CD14-positive monocyte (primary cell): ENCODE measurements at regions not wholly inside any gene's neighbourhood (a gene's known extent, or its start where the extent isn't known, plus 50 kb on each side); places are given as distances from the start of the nearest gene placed in this dataset.

Experiments used
- DNase-seq, 3 donors: peaks; one replicate each; pipeline ENCODE4 v3.0.0-alpha.2; 2011 to 2022
- H2AFZ ChIP-seq: 2 replicates; pipeline ENCODE4 v1.6.0; 2012; ENCODE audit warnings: mild to moderate bottlenecking, low read depth, low read length, inconsistent platforms; ENCODE audit not compliant: insufficient read depth, poor library complexity, severe bottlenecking
- H3K27ac ChIP-seq, 2 donors: 1 replicate in 1 of 2; 2 replicates in 1 of 2; pipeline ENCODE4 v1.5.1; 2012 to 2013; ENCODE audit warnings: low read length in 2 of 2, control low read depth in 1 of 2, inconsistent platforms in 1 of 2, low read depth in 1 of 2, mild to moderate bottlenecking in 1 of 2
- H3K27me3 ChIP-seq, 2 donors: one replicate each; pipeline versions ENCODE4 v1.6.0 to v1.6.1; 2011 to 2013; ENCODE audit warnings: low read length in 2 of 2; ENCODE audit not compliant: control insufficient read depth in 2 of 2, insufficient read depth in 2 of 2
- H3K36me3 ChIP-seq, 2 donors: replicated peaks in 1 of 2; 1 replicate in 1 of 2; 2 replicates in 1 of 2; pipeline versions ENCODE4 v1.5.1 to v1.6.1; 2012 to 2013; ENCODE audit warnings: low read length in 2 of 2, control low read depth in 1 of 2, inconsistent platforms in 1 of 2, mild to moderate bottlenecking in 1 of 2; ENCODE audit not compliant: insufficient read depth in 2 of 2, control insufficient read depth in 1 of 2
- H3K4me1 ChIP-seq, 2 donors: 1 replicate in 1 of 2; 2 replicates in 1 of 2; pipeline versions ENCODE4 v1.5.1 to v1.6.1; 2012 to 2013; ENCODE audit warnings: low read length in 2 of 2, control low read depth in 1 of 2, inconsistent platforms in 1 of 2, mild to moderate bottlenecking in 1 of 2, moderate library complexity in 1 of 2; ENCODE audit not compliant: insufficient read depth in 2 of 2, control insufficient read depth in 1 of 2
- H3K4me2 ChIP-seq: replicated peaks from 2 replicates; pipeline ENCODE3; 2012; ENCODE audit warnings: low read length, moderate library complexity, mild to moderate bottlenecking; ENCODE audit not compliant: poor library complexity, severe bottlenecking; ENCODE audit errors: extremely low read depth
- H3K4me3 ChIP-seq, 3 experiments: fragments of 200-600 bp in 1 of 3; sonication (generic) in 1 of 3; replicated peaks in 1 of 3; 1 replicate in 2 of 3; 2 replicates in 1 of 3; pipeline ENCODE4 v1.5.1; 2011 to 2013; ENCODE audit warnings: low read length in 3 of 3, mild to moderate bottlenecking in 3 of 3, control low read depth in 2 of 3, low read depth in 2 of 3, inconsistent platforms in 1 of 3, moderate library complexity in 1 of 3
- H3K79me2 ChIP-seq: 2 replicates; pipeline ENCODE4 v1.6.0; 2012; ENCODE audit warnings: mild to moderate bottlenecking, control low read depth, inconsistent platforms, low read length, moderate library complexity; ENCODE audit not compliant: insufficient read depth
- H3K9ac ChIP-seq: 2 replicates; pipeline ENCODE4 v1.6.0; 2017; ENCODE audit warnings: low read length, mild to moderate bottlenecking; ENCODE audit not compliant: insufficient read depth, poor library complexity, severe bottlenecking
- H3K9me3 ChIP-seq, 2 donors: replicated peaks in 1 of 2; 1 replicate in 1 of 2; 2 replicates in 1 of 2; pipeline versions ENCODE4 v1.5.1 to v1.6.1; 2012 to 2013; ENCODE audit warnings: low read length in 2 of 2, control low read depth in 1 of 2; ENCODE audit not compliant: control insufficient read depth in 1 of 2, insufficient read depth in 1 of 2
- H4K20me1 ChIP-seq: 2 replicates; pipeline ENCODE4 v1.6.0; 2012; ENCODE audit warnings: mild to moderate bottlenecking, low read length, control low read depth, moderate library complexity; ENCODE audit not compliant: insufficient read depth
- H3K27ac Mint-ChIP-seq, 7 donors: one replicate each; pipeline ENCODE4 v1.8.0; 2020; ENCODE audit warnings: mild to moderate bottlenecking in 7 of 7, mixed read lengths in 7 of 7, moderate library complexity in 6 of 7, inconsistent platforms in 2 of 7
- H3K27me3 Mint-ChIP-seq, 3 donors: one replicate each; pipeline ENCODE4 v1.8.0; 2021 to 2022; ENCODE audit warnings: low read depth in 3 of 3, mild to moderate bottlenecking in 3 of 3, mixed read lengths in 3 of 3, moderate library complexity in 3 of 3, inconsistent platforms in 1 of 3
- H3K36me3 Mint-ChIP-seq, 2 donors: one replicate each; pipeline ENCODE4 v1.8.0; 2020; ENCODE audit warnings: mixed read lengths in 2 of 2, inconsistent platforms in 1 of 2, mild to moderate bottlenecking in 1 of 2
- H3K4me1 Mint-ChIP-seq: one replicate; pipeline ENCODE4 v1.8.0; 2020; ENCODE audit warnings: mild to moderate bottlenecking, mixed read lengths
- H3K4me3 Mint-ChIP-seq, 2 donors: one replicate each; pipeline ENCODE4 v1.8.0; 2020; ENCODE audit warnings: mild to moderate bottlenecking in 2 of 2, mixed read lengths in 2 of 2, moderate library complexity in 1 of 2
- H3K9me3 Mint-ChIP-seq, 7 donors: one replicate each; pipeline ENCODE4 v1.8.0; 2020 to 2022; ENCODE audit warnings: mixed read lengths in 7 of 7, mild to moderate bottlenecking in 6 of 7, moderate library complexity in 6 of 7, inconsistent platforms in 2 of 7
- CTCF ChIP-seq: fragments of 200-600 bp; IDR thresholded peaks from one replicate; pipeline ENCODE4 v1.8.0; 2022; ENCODE audit warnings: antibody characterized with exemption, mild to moderate bottlenecking
- WGBS: methylation state at CpG from one replicate; pipeline ENCODE4 v1.1.5; 2013; ENCODE audit warnings: missing lambda C conversion rate; ENCODE audit not compliant: insufficient coverage; 5-methylcytosine and 5-hydroxymethylcytosine counted together
- intact Hi-C, 2 donors: fragments of 100-400 bp; cut with micrococcal nuclease; formaldehyde crosslinking; loops; one replicate each; pipeline versions ENCODE4 v1.15.0 to v1.15.1; 2023

GRCh38 chr12:88365403-88365802, 214.9 kb downstream of the KITLG start:
- no peaks in the 10 kb centered on the region for H3K36me3 ChIP-seq
- Mint-ChIP-seq H3K27me3 (peaks cover 3 to 4% (median 3%) of the 10 kb centered on the region in 3 donors), H3K9me3 (peaks cover 0 to 5% (median 1%) of the 10 kb centered on the region in 7 donors), H3K36me3 (no peaks in the 10 kb centered on the region), H3K27ac (no peak overlapping the region), H3K4me3 (no peak overlapping the region), H3K4me1 (no peaks in the 10 kb centered on the region)
- no peaks in the 10 kb centered on the region for H3K9me3 ChIP-seq
- no peaks in the 10 kb centered on the region for H3K79me2 ChIP-seq
- no peak overlapping the region for H3K4me2 ChIP-seq
- no peaks in the 10 kb centered on the region for H3K4me1 ChIP-seq
- no peak overlapping the region for H2AFZ ChIP-seq
- intact Hi-C loops, result no loop called here
- H3K9ac ChIP-seq, result no peak overlapping the region
- no peak for TF ChIP-seq CTCF
- no peak overlapping the region for H3K4me3 ChIP-seq
- H3K27me3 ChIP-seq, result no peaks in the 10 kb centered on the region
- no peaks in the 10 kb centered on the region for H4K20me1 ChIP-seq
- 72% methylated on average over 2 of the region's 3 CpGs for WGBS
- H3K27ac ChIP-seq, result no peak overlapping the region
- no peak for DNase-seq

DNA sequence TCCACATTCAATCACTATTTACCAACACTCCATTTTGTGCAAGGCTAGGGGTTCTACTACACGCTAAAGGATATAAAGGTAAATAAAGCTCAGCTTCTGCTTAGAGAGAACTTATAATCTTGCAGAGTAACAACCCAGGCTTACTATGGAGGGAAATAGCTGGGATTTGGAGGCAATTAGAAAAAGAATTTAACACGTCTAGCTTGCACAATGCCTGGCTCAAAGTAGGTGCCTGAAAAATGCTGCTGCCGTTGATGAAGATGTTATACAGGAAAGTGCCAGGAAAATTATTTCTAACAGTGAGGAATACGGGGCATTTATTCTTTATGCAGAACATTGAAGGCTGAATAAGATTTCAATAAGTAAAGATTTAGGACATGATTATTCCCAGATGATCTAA, 214.2 kb downstream of the KITLG start:
- Histone ChIP-seq H3K4me3 (no peak overlapping the region), H3K79me2 (no peaks in the 10 kb centered on the region), H4K20me1 (no peaks in the 10 kb centered on the region), H3K4me2 (no peak overlapping the region), H3K9ac (no peak overlapping the region), H3K36me3 (no peaks in the 10 kb centered on the region), H3K27me3 (no peaks in the 10 kb centered on the region), H2AFZ (no peak overlapping the region), H3K27ac (no peak overlapping the region), H3K9me3 (no peaks in the 10 kb centered on the region), H3K4me1 (no peaks in the 10 kb centered on the region)
- Mint-ChIP-seq H3K4me1 (no peaks in the 10 kb centered on the region), H3K27me3 (peaks cover 3 to 4% (median 3%) of the 10 kb centered on the region in 3 donors), H3K4me3 (no peak overlapping the region), H3K9me3 (peaks cover 0 to 5% (median 1%) of the 10 kb centered on the region in 7 donors), H3K27ac (no peak overlapping the region), H3K36me3 (no peaks in the 10 kb centered on the region)
- intact Hi-C loops, result no loop called here
- no peak for DNase-seq
- WGBS, result 84% methylated on average over 3 of the region's 4 CpGs
- TF ChIP-seq CTCF, result no peak
